GM19438 (cell line): ENCODE measurements at regions not wholly inside any gene's neighbourhood (a gene's known extent, or its start where the extent isn't known, plus 50 kb on each side); places are given as distances from the start of the nearest gene placed in this dataset.

Source experiments
- ATAC-seq: cut with Tn5 transposase; IDR thresholded peaks from one replicate; pipeline ENCODE4 v1.9.1; 2021; ENCODE audit warnings: low read depth; ENCODE audit not compliant: unreplicated experiment

DNA sequence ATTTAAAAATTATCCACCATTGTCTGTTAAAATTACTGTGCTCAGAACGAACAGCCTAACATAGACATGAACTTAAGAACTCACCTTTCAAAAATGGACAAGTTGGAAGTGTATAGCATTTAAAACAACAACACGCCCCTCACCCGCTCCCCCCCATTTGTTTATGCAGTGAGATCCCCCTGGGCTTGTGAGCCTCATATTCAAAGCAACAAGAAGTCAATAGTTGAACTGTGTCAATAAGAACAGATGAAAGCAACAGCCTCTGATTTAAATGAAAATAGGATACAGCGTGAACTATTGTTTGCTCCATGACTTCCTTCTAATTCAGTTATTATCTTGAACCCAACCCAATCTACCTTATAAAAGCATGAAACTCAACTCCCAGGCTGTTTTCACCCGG lies 314.2 kb downstream of the BLID start:
- ATAC-seq: no peak

DNA sequence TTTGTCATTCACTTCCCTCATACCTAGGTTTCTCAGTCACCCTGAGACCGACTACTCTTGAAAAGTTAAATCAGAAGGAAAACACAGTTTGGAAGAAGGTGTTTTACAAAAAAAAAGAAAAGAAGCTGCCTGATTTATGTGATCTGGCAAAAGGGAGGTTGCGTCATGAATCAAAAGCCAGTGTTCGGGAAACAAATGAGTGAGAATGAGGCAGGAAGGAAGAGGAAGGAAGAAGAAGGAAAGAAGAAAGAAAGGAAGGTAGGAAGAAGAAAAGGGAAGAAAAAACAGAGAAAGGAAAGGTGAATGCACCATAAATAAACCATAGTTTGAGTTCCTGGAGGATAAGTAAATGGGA lies 314.6 kb downstream of the BLID start:
- no peak for ATAC-seq

DNA sequence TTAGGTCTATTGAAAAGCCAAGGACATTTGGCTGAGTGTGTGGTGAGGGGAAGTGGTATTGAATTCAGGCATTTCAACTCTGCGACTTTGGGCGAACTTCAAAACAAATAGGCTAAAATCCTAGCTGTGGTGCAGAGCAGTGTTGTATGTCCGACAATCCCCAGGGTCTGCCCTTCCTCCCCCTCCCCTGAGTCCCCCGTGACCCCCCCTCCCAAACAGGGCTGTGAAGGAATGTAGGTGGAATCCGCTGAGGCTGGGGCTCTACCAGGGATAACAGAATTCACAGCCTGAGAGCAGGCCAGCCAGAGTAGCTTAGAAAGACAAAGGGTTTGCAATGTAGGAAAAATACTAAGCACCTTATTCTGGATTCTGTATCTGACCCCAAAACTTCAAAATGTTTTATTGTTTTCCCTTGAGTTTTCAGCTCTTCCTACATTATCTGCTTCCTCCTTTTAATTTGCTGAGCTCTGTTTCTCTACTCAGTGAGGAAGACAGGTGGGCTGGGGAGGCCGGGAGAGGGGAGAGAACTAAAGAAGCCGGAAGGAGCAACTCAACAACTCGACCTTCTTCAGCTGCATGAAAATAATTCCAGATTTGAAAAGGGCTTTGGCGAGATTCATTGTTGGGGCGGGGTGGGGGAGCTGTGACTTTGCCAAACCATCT lies 315.2 kb downstream of the BLID start:
- no peak for ATAC-seq

DNA sequence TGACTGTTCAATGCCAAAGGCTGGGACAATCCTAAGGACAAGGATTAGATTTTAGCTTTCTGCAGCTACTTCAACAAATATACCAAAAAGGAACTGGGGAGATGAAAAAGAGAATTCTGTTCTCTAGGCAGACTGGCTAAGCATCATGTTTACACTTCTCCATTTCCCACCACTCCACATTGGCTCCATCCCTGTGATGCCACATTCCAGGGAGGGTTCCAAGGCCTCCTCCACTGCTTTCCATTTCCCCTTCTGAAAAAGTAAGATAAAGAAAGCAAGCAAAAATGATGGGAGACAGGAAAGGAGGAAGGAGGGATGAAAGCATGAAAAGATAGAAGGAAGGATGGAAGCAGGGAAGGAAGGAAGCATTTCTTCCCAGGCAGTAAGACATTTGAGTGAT lies 315.8 kb downstream of the BLID start:
- no peak for ATAC-seq

DNA sequence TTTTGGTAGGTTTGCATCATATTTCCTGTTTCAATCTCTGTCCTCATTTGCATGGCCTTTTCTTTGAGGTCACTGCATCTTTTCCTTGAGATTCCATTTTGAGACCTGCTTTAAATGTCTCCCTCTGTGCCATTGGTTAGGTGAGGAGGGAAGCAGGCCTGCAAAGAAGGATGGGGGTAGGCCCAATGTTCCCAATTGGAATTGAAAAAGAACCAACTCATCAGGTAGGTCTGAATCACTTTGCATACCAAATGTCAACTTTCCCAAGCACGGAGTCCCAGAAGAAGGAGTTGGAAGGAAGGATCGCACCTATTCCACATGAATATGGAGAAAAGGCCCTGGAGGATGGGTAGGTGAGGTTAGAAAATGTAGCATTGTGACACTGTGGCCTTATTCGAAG lies 318.5 kb downstream of the BLID start:
- ATAC-seq: no peak

DNA sequence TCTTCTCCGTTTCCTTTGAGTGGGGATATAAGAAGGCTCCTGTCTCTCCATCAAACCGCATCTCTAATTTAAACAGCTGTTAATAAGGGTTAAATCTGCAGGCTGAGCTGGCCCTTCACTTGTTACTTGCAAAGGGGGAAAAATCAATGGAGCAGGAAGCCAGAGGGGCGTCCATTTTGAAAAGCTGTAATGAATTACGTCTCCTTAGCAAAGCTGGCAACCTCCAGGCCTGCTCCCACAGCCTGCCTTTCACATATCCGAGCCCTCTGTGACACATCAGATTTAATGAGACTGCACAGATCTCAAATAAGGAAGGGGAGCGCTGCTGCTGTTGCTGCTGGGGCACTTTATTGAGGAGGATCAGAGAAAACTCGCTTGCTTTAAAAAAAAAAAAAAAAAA lies 320.8 kb downstream of the BLID start:
- no peak for ATAC-seq

DNA sequence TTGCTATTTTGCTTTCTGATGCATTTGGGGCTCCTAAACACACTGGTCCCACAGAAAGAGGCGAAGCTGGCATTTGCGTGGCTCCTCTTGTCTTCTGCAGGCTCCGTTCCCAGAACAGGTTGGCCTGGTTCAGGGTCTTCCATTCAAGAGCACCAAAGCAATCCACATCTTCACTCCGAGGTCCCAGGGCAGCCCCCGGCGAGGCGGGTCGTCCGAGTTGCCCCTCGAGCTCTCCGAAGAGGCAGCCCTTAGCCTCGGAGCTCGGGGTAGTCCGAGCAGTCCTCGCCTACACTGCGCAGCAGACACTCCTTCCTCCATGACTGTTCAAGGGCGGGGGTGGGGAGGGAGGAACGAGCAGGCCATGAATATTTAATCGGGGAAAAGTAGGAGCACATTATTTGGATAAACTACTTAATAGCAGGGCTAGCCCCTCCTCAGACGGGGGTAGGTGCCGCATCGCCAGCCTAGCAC lies 321.3 kb downstream of the BLID start:
- ATAC-seq: no peak

DNA sequence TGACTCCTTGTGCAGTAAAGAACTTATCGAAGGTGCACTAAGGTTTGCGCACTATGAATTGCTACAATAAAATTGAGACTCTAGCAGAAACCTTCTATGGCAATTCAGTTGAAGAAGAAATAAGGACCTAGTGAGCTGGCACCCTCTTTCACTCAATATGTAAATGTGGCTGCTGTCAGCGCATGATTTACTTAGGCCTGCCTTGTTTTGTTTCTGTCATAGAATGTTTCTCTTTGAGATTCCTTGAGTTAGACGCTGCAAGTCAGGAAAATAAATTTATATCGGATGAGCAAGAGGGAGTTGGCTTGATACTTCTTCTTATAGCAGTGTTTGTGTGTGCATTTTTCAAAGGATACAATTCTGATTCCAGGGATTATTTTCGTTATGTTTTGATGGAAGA lies 322.1 kb downstream of the BLID start:
- ATAC-seq: no peak

DNA sequence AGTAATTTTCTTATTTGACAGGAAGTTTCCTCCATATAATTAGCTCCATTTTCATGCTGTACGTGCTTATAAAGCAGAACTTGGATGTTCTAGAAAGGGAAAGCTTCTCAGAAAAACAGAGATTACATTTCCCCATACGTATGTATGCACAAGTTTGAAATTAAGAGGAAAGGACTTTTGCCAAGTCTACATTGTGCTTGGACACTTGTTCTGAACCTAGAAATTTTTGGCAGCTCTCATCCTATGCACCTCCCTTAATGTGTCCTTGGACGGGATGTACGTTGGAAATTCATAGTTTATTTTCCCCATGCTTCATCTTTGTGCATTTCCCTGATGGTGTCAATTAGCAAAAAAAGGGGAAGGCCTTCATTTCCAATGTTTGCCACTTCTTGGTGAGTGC lies 322.7 kb downstream of the BLID start:
- ATAC-seq: no peak

DNA sequence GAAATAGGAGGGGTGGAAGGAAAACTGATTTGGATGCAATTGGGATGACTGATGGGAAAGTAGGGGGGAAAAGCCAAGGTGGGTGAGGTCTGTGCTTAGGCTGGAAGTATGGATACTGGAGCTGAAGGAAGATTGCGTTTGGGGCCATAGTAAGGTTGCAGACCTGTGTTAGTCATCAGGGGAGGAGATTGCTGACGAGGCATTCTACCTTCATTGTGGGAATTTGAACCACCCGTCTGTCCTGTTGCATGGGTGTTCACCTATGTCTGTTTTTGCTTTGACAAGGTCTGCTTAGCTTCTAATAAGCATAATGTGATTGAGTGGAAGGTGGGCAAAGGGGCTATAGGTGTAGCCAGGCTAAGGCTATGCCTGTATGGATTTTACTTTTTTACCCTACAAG lies 323.8 kb downstream of the BLID start:
- no peak for ATAC-seq

DNA sequence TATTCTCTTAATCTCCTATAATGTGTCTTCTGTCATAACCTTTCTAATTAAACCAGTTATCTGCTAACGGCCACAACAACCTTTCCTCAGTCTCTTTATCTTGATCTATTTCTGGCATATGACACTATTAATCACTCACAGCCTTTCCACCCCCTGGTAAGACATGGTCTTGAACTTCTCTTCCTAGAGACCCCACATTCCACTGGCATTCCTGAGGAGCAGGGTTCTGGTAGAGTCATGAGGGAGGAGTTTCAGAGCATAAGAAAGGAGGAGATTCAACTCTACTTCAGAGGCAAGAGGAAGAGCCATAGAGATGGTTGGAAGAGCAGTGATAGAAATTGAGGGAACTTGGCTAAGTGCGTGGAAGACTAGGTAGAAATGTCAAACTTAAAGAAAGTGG lies 325.6 kb downstream of the BLID start:
- no peak for ATAC-seq

DNA sequence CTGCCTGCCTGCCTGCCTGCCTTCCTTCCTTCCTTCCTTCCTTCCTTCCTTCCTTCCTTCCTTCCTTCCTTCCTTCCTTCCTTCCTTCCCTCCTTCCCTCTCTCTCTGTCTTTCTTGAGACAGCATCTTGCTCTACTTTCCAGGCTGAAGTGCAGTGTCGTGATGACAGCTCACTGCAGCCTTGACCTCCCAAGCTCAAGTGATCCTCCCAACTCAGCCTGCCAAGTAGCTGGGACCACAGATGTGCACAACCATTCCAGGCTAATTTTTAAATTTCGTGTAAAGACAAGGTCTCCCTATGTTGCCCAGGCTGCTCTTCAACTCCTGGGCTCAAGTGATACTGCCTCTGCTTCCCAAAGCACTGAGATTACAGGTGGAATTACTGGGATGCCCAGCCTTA lies 328.2 kb upstream of the SORL1-AS1 start:
- ATAC-seq: no peak

DNA sequence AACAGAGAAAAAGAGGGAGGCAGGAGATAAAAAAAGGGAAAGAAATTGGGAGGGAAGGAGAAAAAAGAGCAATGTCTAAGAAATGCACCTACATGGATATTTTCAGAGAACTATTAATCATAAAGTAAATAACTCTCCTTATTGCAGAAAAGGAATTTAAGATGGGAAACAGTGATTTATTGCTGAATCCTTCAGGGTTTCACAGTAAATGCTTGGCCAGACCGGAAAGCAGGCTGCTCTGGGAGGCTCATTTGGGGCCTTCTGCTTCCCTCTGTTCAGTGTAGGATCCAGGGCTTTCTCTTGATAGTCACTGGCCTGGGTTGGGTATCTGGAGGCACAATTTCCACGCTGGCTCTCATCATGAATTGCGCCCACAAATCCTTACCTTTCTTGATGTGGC lies 324.3 kb upstream of the SORL1-AS1 start:
- ATAC-seq: no peak

DNA sequence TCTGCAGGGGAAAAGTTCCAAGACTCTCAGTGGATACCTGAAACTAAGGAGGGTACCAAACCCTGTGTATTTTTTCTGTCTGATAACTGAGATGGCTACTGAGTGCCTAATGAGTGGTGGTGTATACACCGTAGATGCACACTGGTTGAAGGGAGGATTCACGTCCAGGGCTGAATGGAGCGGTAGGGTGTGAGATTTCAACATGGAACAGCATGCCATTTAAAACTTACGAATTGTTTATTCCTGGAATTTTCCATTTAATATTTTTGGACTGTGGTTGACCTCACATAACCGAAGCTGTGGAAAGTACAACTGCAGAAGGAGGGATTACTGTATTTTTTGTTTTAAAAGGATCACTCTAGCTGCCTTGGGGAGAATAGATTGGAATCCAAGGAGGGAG lies 322.5 kb upstream of the SORL1-AS1 start:
- ATAC-seq: no peak

DNA sequence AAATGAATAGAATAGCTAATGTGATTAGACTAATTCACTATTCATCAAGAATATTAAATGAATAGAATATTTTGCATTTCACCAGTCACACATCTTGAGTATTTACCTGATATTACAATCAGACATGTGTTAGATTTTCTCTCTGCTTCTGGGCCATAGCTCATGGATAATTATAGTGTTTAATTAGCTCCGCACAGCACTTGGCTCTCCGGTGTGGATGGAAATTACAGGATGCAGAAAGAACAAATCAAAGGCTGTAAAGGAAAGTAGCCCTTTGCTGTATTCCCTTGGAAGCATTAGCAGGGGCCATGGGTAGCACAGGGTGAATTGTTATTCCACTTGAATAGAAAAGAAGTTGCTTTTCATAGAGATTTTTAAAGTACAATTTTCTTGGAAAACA lies 320.3 kb upstream of the SORL1-AS1 start:
- ATAC-seq: no peak

DNA sequence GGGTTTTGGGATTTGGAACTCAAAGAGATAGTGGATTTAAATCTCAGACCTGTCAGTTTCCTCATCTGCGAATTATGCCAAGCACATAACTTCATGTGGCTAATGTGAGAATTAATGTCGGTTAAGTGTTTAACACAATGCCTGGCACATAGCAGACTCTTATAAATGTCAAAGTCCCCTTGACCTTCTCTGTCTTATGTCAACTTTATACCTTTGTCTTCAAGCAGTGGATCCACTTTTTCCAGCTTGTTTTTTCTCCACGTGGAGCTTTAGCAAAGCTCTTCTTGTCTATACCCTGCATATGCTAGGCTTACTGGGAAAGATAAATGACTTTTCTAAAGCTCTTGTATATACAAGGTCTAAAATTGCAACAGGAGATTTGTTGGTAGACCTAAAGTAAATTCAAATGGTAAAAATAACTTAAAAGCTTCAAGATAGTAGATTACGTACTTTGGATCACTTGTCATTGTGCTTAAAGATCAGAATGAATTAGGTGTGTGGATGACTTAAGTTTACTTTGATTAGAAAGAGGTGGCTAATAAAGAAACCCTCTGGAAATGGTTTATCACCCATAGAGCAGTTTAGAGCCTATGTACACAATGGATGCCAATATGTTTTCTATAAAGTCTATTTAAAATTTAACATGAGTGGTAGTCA lies 318.3 kb upstream of the SORL1-AS1 start:
- no peak for ATAC-seq

DNA sequence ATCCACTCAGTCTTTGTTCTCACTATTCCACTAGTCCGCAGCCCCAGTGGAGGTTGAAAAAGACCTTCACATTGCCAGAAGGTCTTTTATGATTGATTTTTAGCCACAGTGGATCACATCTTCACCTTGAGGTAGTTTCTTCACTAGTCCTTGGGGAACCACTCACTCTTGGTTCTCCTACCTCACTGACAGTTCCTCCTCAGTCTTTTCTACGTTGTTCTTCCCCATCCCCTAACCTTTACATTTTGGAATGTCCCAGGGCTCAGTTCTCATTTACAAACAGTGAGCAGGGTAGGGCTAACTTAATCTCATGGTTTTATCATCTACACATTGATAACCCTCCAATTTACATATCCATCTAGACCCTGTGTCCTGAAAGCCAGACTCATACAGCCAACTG lies 316.4 kb upstream of the SORL1-AS1 start:
- ATAC-seq: no peak

DNA sequence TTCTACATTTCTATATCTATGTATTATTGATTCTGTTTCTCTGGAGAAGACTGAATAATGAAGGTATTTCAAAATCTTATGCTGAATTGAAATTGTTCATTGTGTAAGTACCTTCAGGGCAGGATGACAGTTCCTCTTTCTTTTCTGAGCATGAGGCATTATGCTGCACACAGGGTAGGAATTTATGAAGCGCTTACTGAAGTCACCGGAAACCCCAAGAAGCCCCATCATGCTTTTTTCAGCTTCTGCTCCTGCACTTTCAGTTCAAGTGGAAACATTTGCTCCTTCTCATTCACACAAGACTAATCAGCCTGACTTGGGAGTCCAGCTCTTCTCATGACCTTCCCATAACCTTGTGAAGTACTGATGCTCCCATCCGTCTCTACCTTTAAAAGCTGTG lies 314.7 kb upstream of the SORL1-AS1 start:
- ATAC-seq: peak; percentile 75

DNA sequence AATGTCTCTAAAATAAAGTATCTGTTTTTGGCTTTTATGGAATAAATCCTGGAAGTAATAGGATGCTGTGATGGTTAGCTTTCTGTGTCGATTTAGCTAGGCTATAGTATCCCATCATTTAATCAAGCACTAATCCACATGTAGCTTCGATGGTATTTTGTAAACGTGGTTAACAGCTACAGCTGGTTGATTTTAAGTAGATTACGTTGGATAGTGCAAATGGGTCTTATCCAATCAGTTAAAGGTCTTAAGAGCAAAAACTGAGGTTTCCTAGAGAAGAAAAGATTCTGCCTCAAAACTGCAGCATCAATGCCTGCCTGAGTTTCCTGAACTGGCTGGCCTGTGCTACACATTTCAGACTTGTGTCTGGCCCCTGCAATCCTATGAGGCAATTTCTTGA lies 314.2 kb upstream of the SORL1-AS1 start:
- peak; percentile 1 for ATAC-seq

DNA sequence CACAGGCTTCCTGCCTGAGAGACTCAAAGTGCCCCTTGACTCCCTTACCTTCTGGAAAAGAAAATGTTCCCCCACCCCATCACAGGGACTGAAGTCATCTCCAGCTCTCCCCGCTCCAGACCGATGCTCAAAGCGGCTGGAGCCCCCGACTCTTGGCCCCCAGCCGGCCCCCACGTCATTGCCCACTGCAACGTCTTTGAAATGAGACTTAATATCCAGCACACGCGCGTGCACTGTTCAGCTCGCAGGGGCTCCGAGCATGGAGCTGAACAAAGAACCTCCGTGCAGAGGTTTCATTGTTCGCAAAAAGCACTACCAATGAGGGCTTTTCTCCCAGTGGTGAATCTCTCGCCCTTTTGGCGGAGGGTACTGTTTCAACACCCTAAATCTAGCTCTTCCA lies 313.4 kb upstream of the SORL1-AS1 start:
- no peak for ATAC-seq

DNA sequence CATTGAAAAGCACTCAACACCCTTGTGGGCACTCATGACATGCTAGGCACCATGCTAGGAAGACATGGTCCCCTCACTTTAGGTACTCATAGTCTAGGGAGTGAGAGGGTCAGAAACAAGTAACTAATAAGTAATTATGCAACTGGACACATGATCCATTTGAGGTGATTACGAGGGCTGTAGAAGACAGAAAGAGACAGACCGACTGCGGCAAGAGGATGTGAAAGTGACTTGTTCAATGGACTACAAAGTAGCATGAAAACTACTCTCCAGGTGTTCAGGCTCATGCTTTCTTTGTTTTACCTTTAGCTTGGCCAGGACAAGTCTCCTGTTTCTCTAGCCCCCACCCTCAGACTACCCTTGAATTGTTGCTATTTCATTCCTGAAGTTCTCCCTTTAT lies 310.8 kb upstream of the SORL1-AS1 start:
- ATAC-seq: peak; percentile 85

DNA sequence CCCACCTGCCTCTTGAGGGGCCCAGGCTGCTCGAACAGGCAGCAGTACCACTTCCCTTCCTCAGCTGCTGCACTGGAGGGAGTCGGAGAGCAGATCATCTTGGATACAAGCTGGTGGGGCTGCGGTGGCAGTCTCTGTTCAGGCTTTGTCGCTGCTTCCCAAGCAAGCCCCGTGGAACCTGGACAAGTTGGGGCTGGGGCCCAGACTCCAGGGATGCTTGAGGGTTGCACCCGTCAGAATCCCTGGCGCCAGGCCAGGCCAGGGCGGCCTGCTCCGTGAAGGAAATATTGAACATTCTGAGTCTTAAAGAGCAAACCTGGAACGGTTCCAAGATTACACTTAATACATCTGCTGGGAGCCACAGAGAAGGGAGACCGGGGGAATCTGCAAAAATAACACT lies 310.1 kb upstream of the SORL1-AS1 start:
- ATAC-seq: no peak

DNA sequence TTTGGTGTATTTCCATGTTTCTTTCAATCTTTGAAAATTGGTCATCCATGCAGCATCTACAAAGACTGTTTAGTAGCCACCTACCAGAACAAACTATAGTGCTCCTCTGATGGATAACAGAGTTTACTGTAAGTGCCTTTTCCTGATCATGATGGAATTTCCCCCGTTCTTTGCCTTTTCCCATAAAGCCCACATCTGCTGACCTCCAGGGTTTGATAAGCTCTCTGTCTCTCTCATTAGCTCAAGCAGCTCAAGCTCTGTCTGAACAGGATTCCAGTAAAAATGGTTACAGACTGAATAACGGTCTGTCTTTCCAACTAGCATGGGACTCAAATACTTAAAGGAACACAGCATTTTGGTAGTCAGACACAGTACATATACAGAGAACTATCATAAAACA lies 308.4 kb upstream of the SORL1-AS1 start:
- ATAC-seq: no peak
